Lower lobe of right lung (tissue), 2 donors: ENCODE measurements at regions not wholly inside any gene's neighbourhood (a gene's known extent, or its start where the extent isn't known, plus 50 kb on each side); places are given as distances from the start of the nearest gene placed in this dataset.
A peak's percentile ranks its signal among the peaks of the same experiment; 100 is the strongest.

Experiments
- ATAC-seq, 2 donors: fragments of 200-7000 bp; cut with Tn5 transposase; one replicate each; pipeline ENCODE4 v1.9.1; 2020 to 2022; ENCODE audit warnings: mild to moderate bottlenecking in 2 of 2, moderate library complexity in 2 of 2
- DNase-seq: peaks from one replicate; pipeline ENCODE4 v3.0.0-alpha.2; 2020
- H3K27ac ChIP-seq: fragments of 200-600 bp; one replicate; pipeline ENCODE4 v1.8.0; 2022
- H3K27me3 ChIP-seq: fragments of 200-600 bp; one replicate; pipeline ENCODE4 v1.8.0; 2022; ENCODE audit warnings: low read depth
- H3K36me3 ChIP-seq: fragments of 200-600 bp; one replicate; pipeline ENCODE4 v1.8.0; 2022; ENCODE audit warnings: mild to moderate bottlenecking
- H3K4me1 ChIP-seq: fragments of 200-600 bp; one replicate; pipeline ENCODE4 v1.8.0; 2022
- H3K4me3 ChIP-seq: fragments of 200-600 bp; one replicate; pipeline ENCODE4 v1.8.0; 2022; ENCODE audit warnings: mild to moderate bottlenecking
- H3K9me3 ChIP-seq: fragments of 200-600 bp; one replicate; pipeline ENCODE4 v1.8.0; 2022
- intact Hi-C: fragments of 100-400 bp; cut with DNase I; formaldehyde crosslinking; loops from one replicate; pipeline ENCODE4 v1.11.0; 2022
- TF ChIP-seq, protein P1 (sequence below): fragments of 200-600 bp; IDR thresholded peaks from one replicate; pipeline ENCODE4 v1.8.0; 2022; ENCODE audit warnings: antibody characterized with exemption, mild to moderate bottlenecking
- donor health status: DM: no; HTN: yes; CAD: no; lungs with severe emphysema.

DNA sequence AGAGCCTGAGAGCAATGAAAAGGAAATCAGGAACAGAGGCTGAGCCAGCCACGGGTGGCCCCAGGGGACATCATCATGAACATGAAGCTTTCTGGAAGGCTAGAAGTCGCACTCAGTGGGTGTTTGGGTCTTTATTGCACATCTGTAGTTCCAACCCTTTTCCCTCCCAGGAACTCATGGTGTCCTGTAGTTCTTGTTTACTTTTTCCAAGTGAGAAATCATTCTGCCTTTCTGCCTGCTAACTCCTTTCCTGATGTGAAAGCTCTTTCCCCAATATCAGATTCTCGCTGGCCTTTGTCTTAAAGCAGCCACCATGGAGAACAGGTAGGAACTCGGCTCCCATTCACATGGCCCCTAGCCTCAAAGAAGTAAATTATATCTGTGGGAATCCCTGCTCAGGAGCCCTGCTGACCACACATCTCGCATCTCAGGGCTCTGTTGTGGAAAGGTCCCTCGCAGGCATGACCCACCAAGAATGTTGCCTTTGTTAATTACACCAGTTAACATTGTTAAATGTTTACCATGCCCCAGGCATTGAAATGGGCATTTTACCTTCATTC lies 542.7 kb downstream of the TNS3 start:
- TF ChIP-seq, protein P1, sequence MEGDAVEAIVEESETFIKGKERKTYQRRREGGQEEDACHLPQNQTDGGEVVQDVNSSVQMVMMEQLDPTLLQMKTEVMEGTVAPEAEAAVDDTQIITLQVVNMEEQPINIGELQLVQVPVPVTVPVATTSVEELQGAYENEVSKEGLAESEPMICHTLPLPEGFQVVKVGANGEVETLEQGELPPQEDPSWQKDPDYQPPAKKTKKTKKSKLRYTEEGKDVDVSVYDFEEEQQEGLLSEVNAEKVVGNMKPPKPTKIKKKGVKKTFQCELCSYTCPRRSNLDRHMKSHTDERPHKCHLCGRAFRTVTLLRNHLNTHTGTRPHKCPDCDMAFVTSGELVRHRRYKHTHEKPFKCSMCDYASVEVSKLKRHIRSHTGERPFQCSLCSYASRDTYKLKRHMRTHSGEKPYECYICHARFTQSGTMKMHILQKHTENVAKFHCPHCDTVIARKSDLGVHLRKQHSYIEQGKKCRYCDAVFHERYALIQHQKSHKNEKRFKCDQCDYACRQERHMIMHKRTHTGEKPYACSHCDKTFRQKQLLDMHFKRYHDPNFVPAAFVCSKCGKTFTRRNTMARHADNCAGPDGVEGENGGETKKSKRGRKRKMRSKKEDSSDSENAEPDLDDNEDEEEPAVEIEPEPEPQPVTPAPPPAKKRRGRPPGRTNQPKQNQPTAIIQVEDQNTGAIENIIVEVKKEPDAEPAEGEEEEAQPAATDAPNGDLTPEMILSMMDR = no peak
- peaks cover 34% of the 10 kb centered on the region for H3K4me1 ChIP-seq
- H3K27ac ChIP-seq = peak overlapping the region; percentile 57
- no peaks in the 10 kb centered on the region for H3K9me3 ChIP-seq
- intact Hi-C loops = no loop called here
- H3K27me3 ChIP-seq = no peaks in the 10 kb centered on the region
- no peak overlapping the region for H3K4me3 ChIP-seq
- ATAC-seq (no peak), DNase-seq (no peak)
- no peaks in the 10 kb centered on the region for H3K36me3 ChIP-seq

DNA sequence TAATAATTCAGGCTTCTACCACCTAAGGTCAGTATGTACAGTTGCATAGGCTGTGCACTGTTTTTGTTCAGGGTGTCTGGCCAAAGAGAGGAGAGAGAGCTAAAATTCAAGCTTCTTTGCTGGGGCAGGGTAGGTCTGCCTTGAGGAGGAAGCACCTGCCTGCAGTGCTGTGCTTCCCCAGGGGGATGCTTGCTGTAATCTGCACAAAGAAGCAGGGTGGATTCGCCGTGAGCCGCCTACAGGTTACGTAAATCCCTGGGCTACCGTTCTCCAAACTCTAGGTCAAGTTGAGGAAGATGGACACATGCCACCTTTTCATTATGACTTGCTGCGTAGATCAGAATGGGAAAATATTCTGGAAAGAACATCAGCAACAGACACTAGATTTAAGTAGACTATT lies 543.3 kb downstream of the TNS3 start:
- H3K4me3 ChIP-seq = no peak overlapping the region
- H3K4me1 ChIP-seq = peaks cover 34% of the 10 kb centered on the region
- H3K9me3 ChIP-seq = no peaks in the 10 kb centered on the region
- H3K27ac ChIP-seq = peak overlapping the region; percentile 57
- H3K36me3 ChIP-seq = no peaks in the 10 kb centered on the region
- intact Hi-C loops = no loop called here
- TF ChIP-seq, protein P1 = no peak
- no peaks in the 10 kb centered on the region for H3K27me3 ChIP-seq
- ATAC-seq (no peak), DNase-seq (no peak)

DNA sequence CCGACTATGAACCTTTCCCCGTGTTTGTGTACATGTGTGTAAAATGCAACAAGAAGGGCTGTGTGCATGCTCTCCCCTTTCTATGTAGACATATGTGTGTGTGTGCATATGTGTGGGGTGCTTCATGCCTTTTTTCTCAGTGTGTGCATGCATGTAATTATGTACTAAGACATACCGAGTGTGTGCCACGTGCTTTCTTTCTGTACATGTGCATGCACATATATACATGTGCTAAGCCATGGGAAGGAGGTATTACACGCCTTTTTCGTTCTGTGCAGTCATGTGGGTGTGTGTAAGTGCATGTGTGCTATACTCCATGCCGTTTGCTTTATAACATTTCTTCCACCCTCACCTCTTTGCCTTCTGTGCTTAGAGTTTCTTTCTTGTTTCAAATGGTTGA lies 544.3 kb downstream of the TNS3 start:
- no peaks in the 10 kb centered on the region for H3K9me3 ChIP-seq
- H3K27me3 ChIP-seq = no peaks in the 10 kb centered on the region
- no peak for ATAC-seq
- intact Hi-C loops = no loop called here
- H3K27ac ChIP-seq = no peak overlapping the region
- H3K4me1 ChIP-seq = peaks cover 34% of the 10 kb centered on the region
- no peaks in the 10 kb centered on the region for H3K36me3 ChIP-seq
- H3K4me3 ChIP-seq = no peak overlapping the region
- TF ChIP-seq, protein P1 = no peak
- no peak for DNase-seq

DNA sequence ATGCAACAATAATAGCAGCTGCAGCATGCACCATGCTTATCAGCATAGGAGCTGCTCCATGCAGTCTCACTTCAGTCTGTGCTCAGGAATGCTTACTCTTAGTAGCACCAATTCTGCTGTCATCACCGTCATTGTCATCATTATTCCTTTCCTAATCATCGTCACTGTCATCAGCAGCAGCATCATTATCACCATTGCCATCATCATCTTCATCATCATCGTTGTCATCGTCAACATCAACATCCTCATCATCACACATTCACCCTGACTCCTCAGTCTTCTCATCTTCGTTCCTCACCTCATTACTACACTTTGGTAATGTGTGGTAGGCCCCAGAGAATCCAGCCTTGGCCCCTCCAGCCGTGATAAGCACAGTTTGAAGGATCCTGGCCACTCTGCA lies 545.0 kb downstream of the TNS3 start:
- no peaks in the 10 kb centered on the region for H3K27me3 ChIP-seq
- no peak overlapping the region for H3K27ac ChIP-seq
- TF ChIP-seq, protein P1 = no peak
- no peaks in the 10 kb centered on the region for H3K9me3 ChIP-seq
- H3K36me3 ChIP-seq = no peaks in the 10 kb centered on the region
- ATAC-seq = no peak
- H3K4me3 ChIP-seq = no peak overlapping the region
- no peak for DNase-seq
- intact Hi-C loops = no loop called here
- H3K4me1 ChIP-seq = peaks cover 34% of the 10 kb centered on the region

DNA sequence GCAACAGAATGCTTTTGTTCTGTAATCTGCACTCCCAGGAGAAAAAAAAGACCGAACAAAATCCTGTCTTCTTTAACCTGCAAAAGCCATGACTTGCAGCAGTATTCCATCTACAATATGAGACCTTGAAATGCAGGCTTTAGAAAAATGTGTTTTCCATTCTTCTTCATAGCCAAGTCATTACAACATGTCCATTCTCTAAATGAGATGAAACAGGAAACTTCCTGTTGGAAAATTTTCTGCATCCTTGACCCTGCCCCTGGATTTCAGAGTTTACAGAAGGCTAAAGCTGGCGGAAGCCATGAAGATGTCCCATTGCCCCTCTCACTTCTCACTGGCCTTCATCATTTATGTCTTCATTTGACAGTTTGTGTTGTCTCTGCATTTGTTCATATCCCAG lies 546.4 kb downstream of the TNS3 start:
- intact Hi-C loops = no loop called here
- Histone ChIP-seq H3K27ac (no peak overlapping the region), H3K4me1 (peaks cover 24% of the 10 kb centered on the region)

More for the DNA sequence above, 546.4 kb downstream of the TNS3 start:
- TF ChIP-seq, protein P1 = no peak
- no peak overlapping the region for H3K4me3 ChIP-seq
- no peak for DNase-seq
- H3K36me3 ChIP-seq = no peaks in the 10 kb centered on the region
- no peaks in the 10 kb centered on the region for H3K27me3 ChIP-seq
- no peaks in the 10 kb centered on the region for H3K9me3 ChIP-seq
- no peak for ATAC-seq
